MM.1S (cell line): ENCODE measurements at regions not wholly inside any gene's neighbourhood (a gene's known extent, or its start where the extent isn't known, plus 50 kb on each side); places are given as distances from the start of the nearest gene placed in this dataset.

Experiments used
- DNase-seq: peaks from one replicate; pipeline ENCODE4 v3.0.0-alpha.2; 2015
- H2AFZ ChIP-seq: fragments of 300-600 bp; sonication (generic); 2 replicates; pipeline ENCODE4 v1.6.0; 2016; ENCODE audit warnings: antibody characterized with exemption, low read length
- H3F3A ChIP-seq: fragments of 300-600 bp; sonication (generic); 2 replicates; pipeline ENCODE4 v1.6.1; 2016; ENCODE audit warnings: mild to moderate bottlenecking, antibody characterized with exemption, low read length, moderate library complexity, mixed read lengths; ENCODE audit not compliant: insufficient read depth
- H3K27ac ChIP-seq: fragments of 300-600 bp; sonication (generic); 2 replicates; pipeline ENCODE4 v1.5.1; 2016; ENCODE audit warnings: mild to moderate bottlenecking, low read length
- H3K27me3 ChIP-seq: fragments of 300-600 bp; sonication (generic); replicated peaks from 2 replicates; pipeline ENCODE4 v1.6.0; 2016; ENCODE audit warnings: low read length; ENCODE audit not compliant: insufficient read depth
- H3K36me3 ChIP-seq: fragments of 300-600 bp; sonication (generic); replicated peaks from 2 replicates; pipeline ENCODE4 v1.6.1; 2016; ENCODE audit warnings: mild to moderate bottlenecking, low read length, mixed read lengths; ENCODE audit not compliant: insufficient read depth
- H3K4me1 ChIP-seq: fragments of 300-600 bp; sonication (generic); 2 replicates; pipeline ENCODE4 v1.6.1; 2016; ENCODE audit warnings: low read length, mixed read lengths
- H3K4me2 ChIP-seq: fragments of 300-600 bp; sonication (generic); 2 replicates; pipeline ENCODE4 v1.6.0; 2016; ENCODE audit warnings: low read depth, low read length
- H3K4me3 ChIP-seq: fragments of 300-600 bp; sonication (generic); 2 replicates; pipeline ENCODE4 v1.5.1; 2016; ENCODE audit warnings: low read length, mixed read lengths
- H3K79me2 ChIP-seq: fragments of 300-600 bp; sonication (generic); 2 replicates; pipeline ENCODE4 v1.6.1; 2016; ENCODE audit warnings: mixed run types, low read length, mixed read lengths
- H3K9ac ChIP-seq: fragments of 300-600 bp; sonication (generic); 2 replicates; pipeline ENCODE4 v1.6.1; 2016; ENCODE audit warnings: low read length, mixed read lengths
- H3K9me2 ChIP-seq: fragments of 300-600 bp; sonication (generic); replicated peaks from 2 replicates; pipeline ENCODE4 v1.6.1; 2016; ENCODE audit warnings: mild to moderate bottlenecking, low read length, mixed read lengths; ENCODE audit not compliant: insufficient read depth
- H3K9me3 ChIP-seq: fragments of 300-600 bp; sonication (generic); replicated peaks from 2 replicates; pipeline ENCODE4 v1.6.1; 2016; ENCODE audit warnings: mild to moderate bottlenecking, low read length, mixed read lengths; ENCODE audit not compliant: insufficient read depth
- H4K20me1 ChIP-seq: fragments of 300-600 bp; sonication (generic); 2 replicates; pipeline ENCODE4 v1.6.1; 2016; ENCODE audit warnings: mild to moderate bottlenecking, low read length, moderate library complexity, mixed read lengths; ENCODE audit not compliant: insufficient read depth
- EZH2 ChIP-seq: fragments of 300-600 bp; sonication (generic); optimal IDR thresholded peaks from 2 replicates; pipeline ENCODE3; 2017; ENCODE audit warnings: low read depth, mild to moderate bottlenecking, antibody characterized with exemption, low read length, mixed read lengths
- EZH2phosphoT487 ChIP-seq: fragments of 300-600 bp; sonication (generic); IDR thresholded peaks from 2 replicates; pipeline ENCODE4 v1.6.1; 2018; ENCODE audit warnings: antibody characterized with exemption, low read length
- TF ChIP-seq, protein P1 (sequence below): fragments of 300-600 bp; sonication (generic); IDR thresholded peaks from 2 replicates; pipeline ENCODE4 v1.5.1; 2016; ENCODE audit warnings: antibody characterized with exemption, low read length, mixed read lengths

DNA sequence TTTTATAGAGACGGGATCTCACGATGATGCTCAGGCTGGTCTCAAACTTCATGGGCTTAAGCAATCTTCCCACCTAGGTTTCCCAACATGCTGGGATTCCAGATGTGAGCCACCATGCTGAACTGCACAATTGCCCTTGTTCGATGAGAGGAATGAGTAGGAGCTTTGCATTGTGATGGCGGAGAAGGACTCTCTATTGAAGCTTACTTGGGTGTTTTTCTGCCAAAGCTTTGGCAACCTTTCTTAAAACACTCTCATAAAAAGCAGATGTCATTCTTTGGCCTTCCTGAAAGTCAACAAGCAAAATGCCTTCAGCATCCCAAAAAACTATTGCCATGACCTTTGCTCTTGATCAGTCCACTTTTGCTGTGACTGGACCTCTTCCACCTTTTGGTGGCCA lies 904.8 kb upstream of the TMEM132C start:
- no peak overlapping the region for H2AFZ ChIP-seq
- no peaks in the 10 kb centered on the region for H3F3A ChIP-seq
- TF ChIP-seq EZH2phosphoT487 (no peak), EZH2 (no peak)
- TF ChIP-seq, protein P1, sequence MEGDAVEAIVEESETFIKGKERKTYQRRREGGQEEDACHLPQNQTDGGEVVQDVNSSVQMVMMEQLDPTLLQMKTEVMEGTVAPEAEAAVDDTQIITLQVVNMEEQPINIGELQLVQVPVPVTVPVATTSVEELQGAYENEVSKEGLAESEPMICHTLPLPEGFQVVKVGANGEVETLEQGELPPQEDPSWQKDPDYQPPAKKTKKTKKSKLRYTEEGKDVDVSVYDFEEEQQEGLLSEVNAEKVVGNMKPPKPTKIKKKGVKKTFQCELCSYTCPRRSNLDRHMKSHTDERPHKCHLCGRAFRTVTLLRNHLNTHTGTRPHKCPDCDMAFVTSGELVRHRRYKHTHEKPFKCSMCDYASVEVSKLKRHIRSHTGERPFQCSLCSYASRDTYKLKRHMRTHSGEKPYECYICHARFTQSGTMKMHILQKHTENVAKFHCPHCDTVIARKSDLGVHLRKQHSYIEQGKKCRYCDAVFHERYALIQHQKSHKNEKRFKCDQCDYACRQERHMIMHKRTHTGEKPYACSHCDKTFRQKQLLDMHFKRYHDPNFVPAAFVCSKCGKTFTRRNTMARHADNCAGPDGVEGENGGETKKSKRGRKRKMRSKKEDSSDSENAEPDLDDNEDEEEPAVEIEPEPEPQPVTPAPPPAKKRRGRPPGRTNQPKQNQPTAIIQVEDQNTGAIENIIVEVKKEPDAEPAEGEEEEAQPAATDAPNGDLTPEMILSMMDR, result no peak
- H3K27ac ChIP-seq, result no peak overlapping the region
- no peak for DNase-seq
- no peaks in the 10 kb centered on the region for H3K9me3 ChIP-seq
- no peaks in the 10 kb centered on the region for H3K36me3 ChIP-seq
- H4K20me1 ChIP-seq, result no peaks in the 10 kb centered on the region
- H3K9ac ChIP-seq, result no peak overlapping the region
- H3K9me2 ChIP-seq, result no peaks in the 10 kb centered on the region
- no peak overlapping the region for H3K4me2 ChIP-seq
- H3K4me3 ChIP-seq, result no peak overlapping the region
- H3K79me2 ChIP-seq, result no peaks in the 10 kb centered on the region
- H3K27me3 ChIP-seq, result no peaks in the 10 kb centered on the region
- H3K4me1 ChIP-seq, result no peaks in the 10 kb centered on the region

DNA sequence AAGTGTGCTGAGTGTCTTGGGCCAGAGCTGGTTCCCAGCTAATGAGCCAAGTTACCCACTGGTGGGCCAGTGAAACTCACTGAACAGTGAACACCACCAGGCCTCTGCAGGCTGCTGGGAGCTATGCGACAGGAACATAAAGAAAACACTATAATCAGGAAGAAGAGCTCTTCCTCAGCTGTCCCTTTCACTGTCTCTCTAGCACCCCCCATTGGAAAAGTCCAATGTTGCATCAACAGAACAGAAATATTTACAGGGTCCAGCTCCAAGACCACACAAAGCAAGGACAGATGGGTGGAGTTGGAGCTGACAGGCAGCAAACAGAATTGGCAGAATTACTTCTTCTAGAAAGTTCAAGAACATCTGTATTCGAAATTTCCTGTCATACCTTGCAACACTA lies 903.6 kb upstream of the TMEM132C start:
- H4K20me1 ChIP-seq, result no peaks in the 10 kb centered on the region
- TF ChIP-seq, protein P1, result peak; percentile 46
- TF ChIP-seq EZH2 (no peak), EZH2phosphoT487 (no peak)
- H3F3A ChIP-seq, result no peaks in the 10 kb centered on the region
- H3K27me3 ChIP-seq, result no peaks in the 10 kb centered on the region
- no peak overlapping the region for H3K27ac ChIP-seq
- peak; percentile 19 for DNase-seq
- no peak overlapping the region for H2AFZ ChIP-seq
- no peaks in the 10 kb centered on the region for H3K4me1 ChIP-seq
- H3K79me2 ChIP-seq, result no peaks in the 10 kb centered on the region
- no peak overlapping the region for H3K4me2 ChIP-seq
- H3K36me3 ChIP-seq, result no peaks in the 10 kb centered on the region
- H3K9ac ChIP-seq, result no peak overlapping the region
- H3K9me2 ChIP-seq, result no peaks in the 10 kb centered on the region
- no peaks in the 10 kb centered on the region for H3K9me3 ChIP-seq
- H3K4me3 ChIP-seq, result no peak overlapping the region

DNA sequence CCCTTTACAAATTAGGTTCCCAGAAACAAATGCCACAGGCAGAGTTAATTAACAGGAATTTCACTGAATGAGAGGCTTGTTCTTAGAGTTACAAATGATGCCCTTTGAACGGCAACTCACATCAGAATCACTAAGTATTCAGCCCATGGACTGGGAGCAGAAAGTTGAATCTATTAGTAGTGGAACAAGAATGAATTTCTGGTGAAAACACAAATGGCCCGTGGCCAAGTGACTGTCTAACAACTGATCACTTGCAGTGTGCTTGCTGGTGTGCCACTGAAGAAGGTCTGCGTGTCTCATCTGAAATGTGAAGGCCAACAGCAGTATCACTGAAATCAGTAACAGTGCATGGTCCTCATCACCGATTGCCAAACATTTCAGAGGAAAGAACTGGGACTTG lies 893.4 kb upstream of the TMEM132C start:
- TF ChIP-seq, protein P1, result no peak
- TF ChIP-seq EZH2phosphoT487 (no peak), EZH2 (no peak)
- Histone ChIP-seq H3K36me3 (no peaks in the 10 kb centered on the region), H3K79me2 (no peaks in the 10 kb centered on the region), H4K20me1 (no peaks in the 10 kb centered on the region), H2AFZ (no peak overlapping the region), H3K9ac (no peak overlapping the region), H3K4me1 (no peaks in the 10 kb centered on the region), H3F3A (no peaks in the 10 kb centered on the region), H3K27ac (no peak overlapping the region), H3K9me3 (no peaks in the 10 kb centered on the region), H3K27me3 (no peaks in the 10 kb centered on the region), H3K4me3 (no peak overlapping the region), H3K9me2 (no peaks in the 10 kb centered on the region), H3K4me2 (no peak overlapping the region)
- DNase-seq, result no peak
